Right atrium auricular region (tissue), 2 donors: ENCODE measurements at regions not wholly inside any gene's neighbourhood (a gene's known extent, or its start where the extent isn't known, plus 50 kb on each side); places are given as distances from the start of the nearest gene placed in this dataset.

ENCODE experiments used
- DNase-seq: peaks from one replicate; pipeline ENCODE4 v3.0.0-alpha.2; 2019; ENCODE audit warnings: low spot score
- H3K27ac ChIP-seq, 2 donors: fragments of 200-600 bp; sonication (generic); 1 replicate in 1 of 2; 2 replicates in 1 of 2; pipeline ENCODE4 v1.5.1; 2016 to 2019
- H3K27me3 ChIP-seq, 2 donors: fragments of 200-600 bp; sonication (generic); one replicate each; pipeline versions ENCODE4 v1.5.1 to v1.6.0; 2017 to 2019
- H3K36me3 ChIP-seq: fragments of 200-600 bp; sonication (generic); one replicate; pipeline ENCODE4 v1.5.1; 2016
- H3K4me1 ChIP-seq, 2 donors: fragments of 200-600 bp; sonication (generic); one replicate each; pipeline versions ENCODE4 v1.5.1 to v1.6.0; 2017 to 2019
- H3K4me3 ChIP-seq, 2 donors: fragments of 200-600 bp; sonication (generic); 1 replicate in 1 of 2; 2 replicates in 1 of 2; pipeline ENCODE4 v1.5.1; 2017 to 2019; ENCODE audit warnings: mild to moderate bottlenecking in 1 of 2, moderate library complexity in 1 of 2
- H3K9me3 ChIP-seq, 2 donors: fragments of 200-600 bp; sonication (generic); one replicate each; pipeline ENCODE4 v1.5.1; 2019
- CTCF ChIP-seq, 2 donors: fragments of 200-600 bp; sonication (generic); IDR thresholded peaks; one replicate each; pipeline ENCODE4 v1.5.1; 2019; ENCODE audit warnings: antibody characterized with exemption in 2 of 2

DNA sequence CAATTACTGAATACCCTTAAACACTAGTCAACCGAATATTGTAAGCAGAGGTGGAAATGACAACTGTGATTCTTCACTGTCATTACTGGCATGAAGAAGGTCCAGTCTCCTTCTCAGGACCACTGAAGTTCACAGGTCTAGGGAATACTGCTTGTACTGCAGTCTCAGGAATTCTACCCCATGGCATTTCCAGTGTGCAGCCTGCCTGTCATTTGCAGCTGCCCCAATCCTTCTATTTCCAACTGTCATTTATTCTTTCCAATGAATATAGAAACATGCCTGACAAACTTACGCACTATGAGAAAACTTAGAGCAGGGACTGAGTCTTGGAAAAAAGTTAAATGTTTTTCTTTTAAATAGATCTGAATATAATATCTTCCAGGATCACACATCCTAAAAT is 308.0 kb upstream of the THBS1 start:
- Histone ChIP-seq H3K4me3 (no peak overlapping the region), H3K4me1 (no peaks in the 10 kb centered on the region), H3K9me3 (no peaks in the 10 kb centered on the region), H3K36me3 (no peaks in the 10 kb centered on the region), H3K27me3 (no peaks in the 10 kb centered on the region), H3K27ac (no peak overlapping the region)
- no peak for DNase-seq
- TF ChIP-seq CTCF (IDR thresholded peaks at IDR 0.05) = no peak

DNA sequence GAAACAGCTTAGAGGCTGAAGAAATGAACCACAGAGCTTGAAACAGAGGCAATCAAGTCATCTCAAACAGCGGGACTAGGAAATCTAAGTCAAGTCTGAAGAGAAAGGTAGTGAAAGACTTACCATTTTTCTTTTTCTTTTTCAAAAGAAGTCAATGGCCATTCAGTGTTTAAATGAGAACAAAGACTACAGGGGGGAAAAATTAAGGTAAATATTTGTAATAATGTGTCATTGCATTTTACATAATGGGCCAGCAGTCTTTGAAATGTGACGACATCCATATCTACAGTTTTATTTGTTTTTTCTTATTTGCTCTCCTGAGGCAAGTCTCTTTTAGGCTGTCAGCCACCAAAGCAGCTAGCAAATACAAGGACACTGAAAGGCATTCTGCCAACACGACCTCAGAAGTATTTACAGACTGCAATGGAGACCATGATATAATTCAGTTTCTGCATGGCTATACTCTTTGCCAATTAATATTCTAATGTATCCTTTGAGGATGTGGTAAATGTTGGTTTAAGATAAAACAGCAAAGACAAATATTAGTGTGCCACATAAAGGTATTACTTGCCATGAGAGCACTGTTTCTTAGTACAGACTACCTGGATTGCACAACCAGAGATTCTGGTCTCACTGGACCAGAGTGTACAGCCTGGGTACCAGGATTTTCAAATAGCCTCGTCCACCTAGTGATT is 307.0 kb upstream of the THBS1 start:
- H3K36me3 ChIP-seq = no peaks in the 10 kb centered on the region
- no peaks in the 10 kb centered on the region for H3K27me3 ChIP-seq
- TF ChIP-seq CTCF (IDR thresholded peaks at IDR 0.05) = no peak
- no peaks in the 10 kb centered on the region for H3K4me1 ChIP-seq
- no peak for DNase-seq
- no peak overlapping the region for H3K27ac ChIP-seq
- H3K4me3 ChIP-seq = no peak overlapping the region
- no peaks in the 10 kb centered on the region for H3K9me3 ChIP-seq

DNA sequence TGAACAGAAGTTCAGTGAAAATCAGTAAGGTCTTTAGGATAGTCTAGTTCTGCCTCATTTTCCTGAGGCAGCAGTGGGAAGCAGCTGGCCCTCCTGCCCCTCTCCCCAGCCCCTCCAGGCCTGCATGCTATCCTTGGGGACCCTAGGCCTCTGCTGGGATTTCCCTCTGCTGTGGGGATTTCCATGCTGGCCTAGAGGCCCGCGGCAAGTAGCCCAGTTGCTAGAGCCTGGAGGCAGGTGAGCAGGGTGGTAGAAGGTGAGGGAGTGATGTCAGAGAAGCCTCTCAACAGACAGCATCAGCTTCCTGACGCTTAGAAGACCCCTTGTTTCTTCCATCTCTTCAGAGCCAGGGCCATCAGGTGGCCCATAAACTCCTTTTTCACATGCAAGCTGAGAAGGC is 305.8 kb upstream of the THBS1 start:
- no peak for DNase-seq
- H3K4me3 ChIP-seq = no peak overlapping the region
- H3K36me3 ChIP-seq = no peaks in the 10 kb centered on the region
- no peak overlapping the region for H3K27ac ChIP-seq
- H3K27me3 ChIP-seq = no peaks in the 10 kb centered on the region
- no peaks in the 10 kb centered on the region for H3K4me1 ChIP-seq
- H3K9me3 ChIP-seq = no peaks in the 10 kb centered on the region
- no peak for TF ChIP-seq CTCF (IDR thresholded peaks at IDR 0.05)

DNA sequence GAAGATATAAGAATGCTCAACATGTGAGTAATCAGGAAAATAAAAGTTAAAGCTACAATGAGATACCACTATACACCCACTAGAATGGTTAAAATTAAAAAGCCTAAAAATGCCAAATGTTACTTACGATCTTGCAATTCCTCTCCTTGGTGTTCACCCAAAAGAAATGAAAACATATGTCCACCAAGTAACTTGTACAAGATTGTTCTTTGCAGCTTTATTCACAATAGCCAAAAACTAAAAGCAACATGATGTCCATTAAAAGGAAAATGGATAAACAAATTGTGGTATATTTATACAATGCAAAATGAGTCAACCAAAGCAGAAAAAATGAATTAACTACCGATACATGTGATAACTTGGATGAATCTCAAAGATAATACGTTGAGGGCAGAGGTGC is 301.6 kb upstream of the THBS1 start:
- no peak overlapping the region for H3K4me3 ChIP-seq
- TF ChIP-seq CTCF (IDR thresholded peaks at IDR 0.05) = no peak
- no peaks in the 10 kb centered on the region for H3K27me3 ChIP-seq
- no peak for DNase-seq
- peaks cover 0 to 8% of the 10 kb centered on the region in 2 donors for H3K9me3 ChIP-seq
- H3K36me3 ChIP-seq = no peaks in the 10 kb centered on the region
- H3K4me1 ChIP-seq = no peaks in the 10 kb centered on the region
- H3K27ac ChIP-seq = no peak overlapping the region

GRCh38 chr15:39281094-39281493 is 299.8 kb upstream of the THBS1 start:
- no peak overlapping the region for H3K4me3 ChIP-seq
- DNase-seq = no peak
- no peak for TF ChIP-seq CTCF (IDR thresholded peaks at IDR 0.05)

GRCh38 chr15:39282663-39283208 is 298.1 kb upstream of the THBS1 start:
- no peak for DNase-seq
- no peaks in the 10 kb centered on the region for H3K36me3 ChIP-seq

More at GRCh38 chr15:39281094-39281493, 299.8 kb upstream of the THBS1 start:
- no peak overlapping the region for H3K27ac ChIP-seq
- H3K36me3 ChIP-seq = no peaks in the 10 kb centered on the region
- H3K4me1 ChIP-seq = no peaks in the 10 kb centered on the region
- no peaks in the 10 kb centered on the region for H3K27me3 ChIP-seq
- peaks cover 0 to 8% of the 10 kb centered on the region in 2 donors for H3K9me3 ChIP-seq

More at GRCh38 chr15:39282663-39283208, 298.1 kb upstream of the THBS1 start:
- Histone ChIP-seq H3K4me3 (no peak overlapping the region), H3K4me1 (no peaks in the 10 kb centered on the region), H3K27me3 (no peaks in the 10 kb centered on the region), H3K9me3 (peaks cover 0 to 8% of the 10 kb centered on the region in 2 donors), H3K27ac (no peak overlapping the region)
- no peak for TF ChIP-seq CTCF (IDR thresholded peaks at IDR 0.05)
